ENCODE measurements at regions not wholly inside any gene's neighbourhood (a gene's known extent, or its start where the extent isn't known, plus 50 kb on each side); places are given as distances from the start of the nearest gene placed in this dataset.

DNA sequence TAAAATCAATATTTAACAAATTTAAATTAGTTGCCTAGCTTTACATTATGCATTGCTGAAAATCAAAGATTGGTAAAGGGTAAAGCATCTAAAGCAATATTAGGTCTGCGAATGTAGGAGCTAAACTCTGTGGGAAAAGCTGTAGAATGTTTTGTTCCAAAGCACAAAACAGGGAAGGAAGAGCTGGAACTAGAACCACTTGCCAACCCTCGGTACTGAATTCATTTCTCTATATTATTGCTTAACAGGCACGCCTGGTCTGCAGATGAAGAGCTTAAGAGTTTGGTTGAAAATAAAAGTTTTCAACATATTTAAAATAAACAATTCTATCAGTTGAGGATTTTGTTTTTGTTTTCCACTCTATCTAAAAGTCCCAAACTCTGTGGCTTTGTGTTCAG lies 1252.8 kb upstream of the SEL1L start:
- TF ChIP-seq, protein P1, sequence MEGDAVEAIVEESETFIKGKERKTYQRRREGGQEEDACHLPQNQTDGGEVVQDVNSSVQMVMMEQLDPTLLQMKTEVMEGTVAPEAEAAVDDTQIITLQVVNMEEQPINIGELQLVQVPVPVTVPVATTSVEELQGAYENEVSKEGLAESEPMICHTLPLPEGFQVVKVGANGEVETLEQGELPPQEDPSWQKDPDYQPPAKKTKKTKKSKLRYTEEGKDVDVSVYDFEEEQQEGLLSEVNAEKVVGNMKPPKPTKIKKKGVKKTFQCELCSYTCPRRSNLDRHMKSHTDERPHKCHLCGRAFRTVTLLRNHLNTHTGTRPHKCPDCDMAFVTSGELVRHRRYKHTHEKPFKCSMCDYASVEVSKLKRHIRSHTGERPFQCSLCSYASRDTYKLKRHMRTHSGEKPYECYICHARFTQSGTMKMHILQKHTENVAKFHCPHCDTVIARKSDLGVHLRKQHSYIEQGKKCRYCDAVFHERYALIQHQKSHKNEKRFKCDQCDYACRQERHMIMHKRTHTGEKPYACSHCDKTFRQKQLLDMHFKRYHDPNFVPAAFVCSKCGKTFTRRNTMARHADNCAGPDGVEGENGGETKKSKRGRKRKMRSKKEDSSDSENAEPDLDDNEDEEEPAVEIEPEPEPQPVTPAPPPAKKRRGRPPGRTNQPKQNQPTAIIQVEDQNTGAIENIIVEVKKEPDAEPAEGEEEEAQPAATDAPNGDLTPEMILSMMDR (IDR thresholded peaks at IDR 0.05): no peak
- no peak for TF ChIP-seq EP300 (IDR thresholded peaks at IDR 0.05)

Measured in ovary (tissue), 3 donors.